RWPE2 (cell line): ENCODE measurements at regions not wholly inside any gene's neighbourhood (a gene's known extent, or its start where the extent isn't known, plus 50 kb on each side); places are given as distances from the start of the nearest gene placed in this dataset.

Experiments used
- ATAC-seq: fragments of 200-7000 bp; cut with Tn5 transposase; 3 replicates; pipeline ENCODE4 v1.9.1; 2021; ENCODE audit warnings: low read depth
- DNase-seq: peaks from one replicate; pipeline ENCODE4 v3.0.0-alpha.2; 2020; ENCODE audit warnings: low spot score
- H3K27ac ChIP-seq: fragments of 450-650 bp; 2 replicates; pipeline ENCODE4 v1.5.1; 2017; ENCODE audit warnings: mild to moderate bottlenecking; ENCODE audit not compliant: poor library complexity, severe bottlenecking
- H3K27me3 ChIP-seq: fragments of 250-450 bp; sonication (Bioruptor Pico); 2 replicates; pipeline ENCODE4 v1.5.1; 2021; ENCODE audit warnings: mild to moderate bottlenecking, moderate library complexity; ENCODE audit not compliant: insufficient read depth, poor library complexity, severe bottlenecking
- H3K36me3 ChIP-seq: fragments of 250-450 bp; sonication (Bioruptor Pico); 2 replicates; pipeline ENCODE4 v1.5.1; 2020; ENCODE audit warnings: low read depth, mild to moderate bottlenecking, moderate library complexity
- H3K4me1 ChIP-seq: fragments of 250-450 bp; sonication (Bioruptor Pico); 2 replicates; pipeline ENCODE4 v1.5.1; 2021; ENCODE audit warnings: mild to moderate bottlenecking, moderate library complexity; ENCODE audit not compliant: insufficient read depth, poor library complexity, severe bottlenecking
- H3K4me3 ChIP-seq: fragments of 250-450 bp; sonication (Bioruptor Pico); 2 replicates; pipeline ENCODE4 v1.5.1; 2021; ENCODE audit warnings: mild to moderate bottlenecking, moderate library complexity; ENCODE audit not compliant: severe bottlenecking
- H3K9me3 ChIP-seq: fragments of 250-450 bp; sonication (Bioruptor Pico); 2 replicates; pipeline ENCODE4 v1.5.1; 2021; ENCODE audit warnings: mild to moderate bottlenecking, moderate library complexity; ENCODE audit not compliant: severe bottlenecking
- TF ChIP-seq, protein P1 (sequence below): fragments of 450-650 bp; IDR thresholded peaks from one replicate; pipeline ENCODE4 v1.5.1; 2017; ENCODE audit warnings: mild to moderate bottlenecking, moderate library complexity; ENCODE audit not compliant: poor library complexity, severe bottlenecking

DNA sequence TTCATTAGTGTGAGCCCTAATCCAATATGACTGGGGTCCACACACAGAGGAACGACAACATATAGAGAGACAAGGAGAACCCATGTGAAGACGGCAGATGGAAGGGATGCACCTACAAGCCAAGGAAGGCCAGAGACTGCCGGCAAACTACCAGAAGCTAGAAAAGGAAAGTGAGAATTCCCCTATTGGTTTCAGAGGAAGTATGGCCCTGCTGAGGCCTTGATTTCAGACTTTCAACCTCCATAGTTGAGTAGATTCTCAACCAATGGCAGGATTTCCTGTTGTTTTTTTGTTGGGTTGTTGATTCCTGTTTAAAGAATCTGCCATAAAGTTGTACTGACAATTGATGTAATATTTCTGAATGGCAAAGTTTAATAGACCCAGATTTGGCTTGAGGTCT is 241.5 kb downstream of the SATB2 start:
- ATAC-seq = no peak
- no peaks in the 10 kb centered on the region for H3K27me3 ChIP-seq
- no peak overlapping the region for H3K27ac ChIP-seq

DNA sequence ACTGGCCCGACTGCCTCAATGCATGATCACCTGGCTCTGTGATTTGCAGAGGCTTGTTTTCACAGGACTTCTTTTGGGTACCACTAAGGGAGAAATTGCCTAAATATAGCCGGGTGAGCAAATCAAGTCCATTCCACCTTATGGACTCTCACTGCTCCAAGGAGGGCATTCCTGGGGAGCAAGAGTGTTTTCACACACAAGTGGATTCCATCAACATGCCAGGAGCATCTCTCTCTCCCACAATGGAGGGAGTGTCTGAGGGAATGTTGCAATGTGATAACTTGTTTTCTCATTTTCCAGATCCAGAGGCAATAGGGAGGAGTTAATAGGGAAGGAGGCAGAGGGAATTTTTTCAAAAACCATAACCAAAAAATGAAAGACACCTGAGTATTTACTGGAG is 250.7 kb downstream of the SATB2 start:
- no peak overlapping the region for H3K4me3 ChIP-seq
- H3K9me3 ChIP-seq = no peaks in the 10 kb centered on the region
- H3K4me1 ChIP-seq = no peaks in the 10 kb centered on the region
- H3K36me3 ChIP-seq = no peaks in the 10 kb centered on the region
- no peaks in the 10 kb centered on the region for H3K27me3 ChIP-seq
- H3K27ac ChIP-seq = no peak overlapping the region
- ATAC-seq (no peak), DNase-seq (no peak)
- TF ChIP-seq, protein P1, sequence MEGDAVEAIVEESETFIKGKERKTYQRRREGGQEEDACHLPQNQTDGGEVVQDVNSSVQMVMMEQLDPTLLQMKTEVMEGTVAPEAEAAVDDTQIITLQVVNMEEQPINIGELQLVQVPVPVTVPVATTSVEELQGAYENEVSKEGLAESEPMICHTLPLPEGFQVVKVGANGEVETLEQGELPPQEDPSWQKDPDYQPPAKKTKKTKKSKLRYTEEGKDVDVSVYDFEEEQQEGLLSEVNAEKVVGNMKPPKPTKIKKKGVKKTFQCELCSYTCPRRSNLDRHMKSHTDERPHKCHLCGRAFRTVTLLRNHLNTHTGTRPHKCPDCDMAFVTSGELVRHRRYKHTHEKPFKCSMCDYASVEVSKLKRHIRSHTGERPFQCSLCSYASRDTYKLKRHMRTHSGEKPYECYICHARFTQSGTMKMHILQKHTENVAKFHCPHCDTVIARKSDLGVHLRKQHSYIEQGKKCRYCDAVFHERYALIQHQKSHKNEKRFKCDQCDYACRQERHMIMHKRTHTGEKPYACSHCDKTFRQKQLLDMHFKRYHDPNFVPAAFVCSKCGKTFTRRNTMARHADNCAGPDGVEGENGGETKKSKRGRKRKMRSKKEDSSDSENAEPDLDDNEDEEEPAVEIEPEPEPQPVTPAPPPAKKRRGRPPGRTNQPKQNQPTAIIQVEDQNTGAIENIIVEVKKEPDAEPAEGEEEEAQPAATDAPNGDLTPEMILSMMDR = no peak

More for the DNA sequence above, 241.5 kb downstream of the SATB2 start:
- Histone ChIP-seq H3K4me1 (no peaks in the 10 kb centered on the region), H3K4me3 (no peak overlapping the region), H3K36me3 (no peaks in the 10 kb centered on the region), H3K9me3 (no peaks in the 10 kb centered on the region)
- DNase-seq = no peak
- TF ChIP-seq, protein P1 = no peak

DNA sequence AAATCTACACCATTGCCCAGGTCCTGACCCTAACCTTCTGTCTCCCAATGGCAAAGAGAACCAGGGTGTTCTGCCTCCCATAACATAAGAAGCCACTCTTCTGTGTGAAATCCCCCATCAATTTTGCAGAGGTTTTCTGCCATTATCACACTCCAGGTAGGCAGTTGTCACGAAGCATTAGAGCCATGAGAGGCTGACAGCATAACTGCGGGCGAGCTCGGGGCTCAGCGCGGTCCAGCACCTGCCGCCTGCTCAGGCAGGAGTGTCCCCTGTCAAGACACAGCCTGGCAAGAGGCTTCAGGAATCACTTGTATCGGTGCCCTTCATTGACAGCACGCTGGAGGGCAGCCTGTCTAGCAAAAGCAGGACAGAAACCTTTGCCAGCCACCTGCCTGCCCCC is 251.2 kb downstream of the SATB2 start:
- no peak for ATAC-seq
- no peaks in the 10 kb centered on the region for H3K4me1 ChIP-seq
- H3K27ac ChIP-seq = no peak overlapping the region
- no peaks in the 10 kb centered on the region for H3K27me3 ChIP-seq
- no peak overlapping the region for H3K4me3 ChIP-seq
- no peaks in the 10 kb centered on the region for H3K36me3 ChIP-seq
- TF ChIP-seq, protein P1 = no peak
- DNase-seq = no peak
- H3K9me3 ChIP-seq = no peaks in the 10 kb centered on the region

DNA sequence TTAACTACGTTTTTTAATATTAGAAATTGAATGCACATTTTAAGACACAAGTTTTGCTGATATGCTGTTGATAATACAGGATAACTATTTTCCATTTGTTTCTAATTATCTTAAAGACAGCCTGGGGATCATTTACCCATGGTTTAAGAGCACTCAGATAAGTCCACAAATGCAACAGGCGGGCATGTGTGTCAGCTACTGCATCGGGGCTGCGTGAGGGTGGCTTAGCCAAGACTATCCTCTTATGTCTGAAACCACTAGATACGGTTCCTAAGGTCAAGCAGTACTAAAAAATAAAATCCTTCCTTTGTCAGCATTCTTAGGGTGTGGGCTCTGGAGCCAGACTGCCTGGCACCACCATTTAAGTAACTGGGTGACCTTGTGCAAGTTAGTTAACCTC is 254.8 kb downstream of the SATB2 start:
- no peaks in the 10 kb centered on the region for H3K4me1 ChIP-seq
- no peaks in the 10 kb centered on the region for H3K9me3 ChIP-seq
- no peaks in the 10 kb centered on the region for H3K27me3 ChIP-seq
- H3K4me3 ChIP-seq = no peak overlapping the region
- no peaks in the 10 kb centered on the region for H3K36me3 ChIP-seq
- DNase-seq (no peak), ATAC-seq (no peak)
- TF ChIP-seq, protein P1 = no peak
- no peak overlapping the region for H3K27ac ChIP-seq

DNA sequence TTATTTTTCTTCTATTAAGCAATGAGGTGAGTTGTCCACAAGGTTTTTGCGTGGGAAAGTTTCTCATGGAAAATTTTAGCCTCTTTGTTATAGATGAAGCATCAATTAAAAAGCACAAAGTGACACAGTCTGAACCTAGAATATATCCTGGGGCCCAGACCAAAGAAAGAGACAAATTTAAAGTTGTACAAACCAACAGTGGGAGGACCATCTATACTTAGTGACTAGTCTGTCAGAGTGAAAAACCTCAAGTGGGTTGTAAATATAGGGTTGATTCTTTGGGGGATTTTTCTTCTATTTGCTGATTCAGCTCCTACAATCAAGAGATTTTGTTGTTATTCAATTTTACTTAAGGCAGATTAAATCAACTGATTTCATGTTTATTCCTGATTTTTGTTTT is 256.2 kb downstream of the SATB2 start:
- TF ChIP-seq, protein P1 = no peak
- DNase-seq = no peak
- Histone ChIP-seq H3K4me3 (no peak overlapping the region), H3K4me1 (no peaks in the 10 kb centered on the region), H3K27ac (no peak overlapping the region), H3K9me3 (no peaks in the 10 kb centered on the region), H3K36me3 (no peaks in the 10 kb centered on the region), H3K27me3 (no peaks in the 10 kb centered on the region)
- no peak for ATAC-seq
